Ovary (tissue), 3 donors: ENCODE measurements at regions not wholly inside any gene's neighbourhood (a gene's known extent, or its start where the extent isn't known, plus 50 kb on each side); places are given as distances from the start of the nearest gene placed in this dataset.

Experiments
- CTCF ChIP-seq, 3 donors: fragments of 450-650 bp in 2 of 3; fragments of 200-600 bp in 1 of 3; IDR thresholded peaks; one replicate each; pipeline versions ENCODE4 v1.5.1 to v1.8.0; 2016 to 2022; ENCODE audit warnings: antibody characterized with exemption in 3 of 3, mild to moderate bottlenecking in 1 of 3
- POLR2A ChIP-seq: fragments of 450-650 bp; IDR thresholded peaks from one replicate; pipeline ENCODE4 v1.6.1; 2017; ENCODE audit warnings: antibody characterized with exemption, mild to moderate bottlenecking, moderate library complexity
- donor health status: DM: no; HTN: no; CAD: no.

GRCh38 chr2:43009448-43009847, 217.0 kb downstream of the ZFP36L2 start:
- TF ChIP-seq CTCF (IDR thresholded peaks at IDR 0.05) (no peak), POLR2A (no peak)
